ENCODE measurements at regions not wholly inside any gene's neighbourhood (a gene's known extent, or its start where the extent isn't known, plus 50 kb on each side); places are given as distances from the start of the nearest gene placed in this dataset.

DNA sequence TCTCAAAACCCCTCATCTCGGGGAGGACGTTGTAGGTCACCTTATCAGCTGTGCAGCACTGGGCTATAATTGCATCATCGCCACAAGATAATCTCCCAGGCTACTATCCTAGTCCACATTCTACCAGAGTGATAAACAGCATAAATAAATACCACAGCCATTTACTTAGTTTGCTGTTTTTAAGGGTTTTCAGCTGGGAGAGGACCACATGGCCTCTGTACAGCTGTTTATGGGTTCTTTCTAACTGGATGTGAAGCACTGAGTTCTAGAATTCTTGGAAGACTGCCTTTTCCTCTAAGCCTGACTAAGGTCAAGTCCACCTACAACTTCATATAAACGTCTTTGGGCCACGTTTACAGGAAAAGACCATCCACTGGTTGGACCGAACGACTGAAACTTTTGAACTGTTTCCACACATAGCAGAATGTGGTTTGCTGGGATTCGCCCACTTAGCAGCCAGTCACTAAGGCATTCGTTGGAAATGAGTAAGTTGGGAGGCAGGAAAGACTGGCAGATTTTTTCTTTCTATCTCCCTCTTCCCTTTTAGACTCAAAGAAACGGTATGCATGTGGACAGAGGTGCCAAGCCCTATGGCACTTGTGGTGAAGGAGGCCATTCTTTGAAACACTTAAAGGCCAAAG is 752.5 kb upstream of the SGCG start:
- DNase-seq (ENCODE audit: low spot score): no peak

DNA sequence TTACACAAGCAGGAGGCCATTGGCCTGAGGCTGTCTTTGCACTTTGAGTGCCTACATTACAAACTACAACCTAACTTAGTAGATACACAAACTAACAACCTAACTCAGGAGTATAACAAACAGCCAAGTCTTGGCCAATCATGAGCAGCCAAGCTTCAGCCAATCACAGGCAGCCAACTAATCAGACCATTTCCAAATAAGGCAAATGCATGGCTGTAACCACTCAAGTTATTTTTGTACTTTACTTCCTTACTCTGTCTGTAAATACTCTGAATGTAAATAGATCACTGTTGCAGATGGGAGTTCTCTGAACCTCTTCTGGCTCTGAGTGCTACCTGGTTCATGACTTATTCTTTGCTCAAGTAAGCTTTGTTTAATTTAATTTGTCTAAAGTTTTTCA is 748.1 kb upstream of the SGCG start:
- no peak for DNase-seq (ENCODE audit: low spot score)

DNA sequence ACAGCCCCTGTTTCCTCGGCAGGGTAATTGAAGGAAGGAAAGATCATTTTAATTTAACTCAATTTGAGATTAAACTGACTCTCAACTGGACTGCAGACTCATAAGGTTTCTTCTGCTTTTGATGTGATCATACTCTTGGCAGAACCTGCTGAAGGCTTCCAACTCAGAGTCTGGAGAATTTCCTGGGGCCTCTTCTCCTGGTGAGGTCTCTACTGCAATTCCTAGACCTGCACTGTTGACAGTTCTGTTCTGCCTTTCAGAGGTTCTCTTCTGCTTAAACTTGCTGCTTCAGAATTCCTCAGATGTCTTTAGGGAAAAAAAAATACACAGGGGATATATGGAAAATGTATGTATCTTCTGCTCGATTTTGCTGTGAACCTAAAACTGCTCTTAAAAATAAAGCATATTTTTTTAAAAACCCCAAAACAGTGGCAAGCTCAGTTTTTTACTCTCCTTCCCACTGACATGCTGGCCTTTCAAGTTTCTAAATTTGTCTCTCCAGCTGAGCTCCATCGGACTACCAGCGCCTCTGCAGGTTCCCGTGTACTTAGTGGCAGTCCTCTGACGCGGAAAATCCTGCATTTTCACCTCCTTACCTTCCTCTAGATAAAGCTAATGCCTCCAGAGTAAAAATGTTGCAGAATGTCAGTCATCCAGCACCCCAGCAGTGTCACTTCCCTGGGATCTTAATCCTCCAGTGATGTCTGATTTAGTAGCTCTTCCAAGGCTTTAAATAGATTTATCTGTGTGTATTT is 733.5 kb upstream of the SGCG start:
- no peak for DNase-seq (ENCODE audit: low spot score)

GRCh38 chr13:22449251-22449650 is 731.5 kb upstream of the SGCG start:
- no peak for DNase-seq (ENCODE audit: low spot score)

- no peak for DNase-seq (ENCODE audit: low spot score)
Observed at GRCh38 chr13:22451327-22451741, 729.4 kb upstream of the SGCG start.

DNA sequence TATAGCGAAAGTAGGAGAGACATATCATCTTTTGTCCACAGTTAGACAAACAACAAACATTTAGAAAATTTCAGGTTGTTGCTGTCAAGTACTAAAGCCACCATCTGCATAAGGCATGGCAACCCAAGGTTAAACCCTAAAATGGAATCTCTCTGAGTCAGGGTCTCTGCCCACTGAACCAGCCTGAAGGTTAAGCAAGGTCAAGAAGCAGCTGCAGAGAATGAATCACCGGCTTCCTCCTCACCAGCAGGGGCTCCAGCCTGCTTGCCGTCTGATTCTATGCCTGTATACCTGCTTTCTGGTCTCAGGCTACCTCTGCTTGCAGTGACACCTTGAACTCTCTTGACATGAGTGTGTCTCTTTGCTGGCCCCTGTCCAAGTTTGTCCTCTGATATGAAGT is 726.2 kb upstream of the SGCG start:
- DNase-seq (ENCODE audit: low spot score): no peak

GRCh38 chr13:22455036-22455435 is 725.7 kb upstream of the SGCG start:
- no peak for DNase-seq (ENCODE audit: low spot score)

GRCh38 chr13:22461854-22462490 is 718.8 kb upstream of the SGCG start:
- DNase-seq (ENCODE audit: low spot score): no peak

GRCh38 chr13:22463089-22463488 is 717.7 kb upstream of the SGCG start:
- no peak for DNase-seq (ENCODE audit: low spot score)

DNA sequence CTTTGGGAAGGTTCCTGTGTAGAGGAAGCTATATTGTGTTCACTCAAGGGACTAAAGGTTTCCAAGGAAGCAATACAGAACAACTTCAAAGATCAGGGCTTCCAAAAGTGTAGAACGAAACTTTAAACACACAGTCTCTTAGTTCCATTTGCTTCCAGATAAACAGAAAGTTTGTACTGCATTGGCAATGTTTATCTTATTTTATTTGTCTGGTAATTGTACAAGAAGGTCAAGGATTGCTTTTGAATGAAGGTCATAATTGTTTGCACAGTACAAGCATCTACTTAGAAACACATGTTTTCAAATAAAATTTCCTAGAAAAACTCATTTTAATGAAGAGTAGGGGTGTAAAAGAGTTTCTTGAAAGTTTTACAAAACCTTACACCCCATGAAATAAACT is 712.7 kb upstream of the SGCG start:
- no peak for DNase-seq (ENCODE audit: low spot score)

GRCh38 chr13:22468824-22469223 is 712.0 kb upstream of the SGCG start:
- DNase-seq (ENCODE audit: low spot score): no peak

DNA sequence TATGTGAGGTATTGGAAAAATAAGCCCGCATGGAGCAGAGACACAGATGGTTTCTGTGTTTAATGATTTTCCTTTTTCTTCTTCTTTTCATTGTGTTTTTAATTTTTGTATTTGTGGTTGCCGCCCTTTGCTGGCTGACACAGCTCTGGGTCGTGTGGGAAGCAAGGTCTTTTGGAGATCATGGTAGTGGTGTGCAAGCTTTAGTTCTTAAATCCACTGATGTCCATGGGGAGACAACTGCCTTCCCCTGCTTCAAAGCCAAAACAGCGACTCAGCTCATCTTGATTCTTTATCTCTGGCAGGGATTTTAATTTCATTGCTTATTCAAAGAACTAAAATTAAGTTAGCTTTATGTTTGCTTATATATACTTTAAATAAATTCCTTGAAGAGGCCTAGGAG is 711.3 kb upstream of the SGCG start:
- no peak for DNase-seq (ENCODE audit: low spot score)

GRCh38 chr13:22470075-22470474 is 710.7 kb upstream of the SGCG start:
- no peak for DNase-seq (ENCODE audit: low spot score)

- no peak for DNase-seq (ENCODE audit: low spot score)
Observed at GRCh38 chr13:22482496-22483000, 698.2 kb upstream of the SGCG start.

DNA sequence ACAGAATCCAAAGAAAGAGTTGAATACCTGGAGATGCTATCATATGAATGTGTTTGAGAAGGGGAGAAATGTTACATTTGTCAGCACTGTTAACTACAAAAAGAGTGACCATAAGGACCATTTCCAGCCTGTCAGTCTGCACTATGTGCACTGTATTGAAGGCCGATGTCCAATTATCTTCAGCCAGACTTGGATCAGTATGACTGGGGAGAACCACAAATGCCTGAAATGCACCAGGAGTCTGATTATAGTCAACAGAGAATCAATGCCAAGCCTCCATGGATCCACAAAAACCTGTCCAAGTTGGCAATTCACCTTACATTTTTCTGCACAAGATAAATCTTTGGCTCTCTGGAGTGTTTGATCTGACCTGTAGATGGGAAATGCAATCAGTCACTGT is 697.5 kb upstream of the SGCG start:
- DNase-seq (ENCODE audit: low spot score): no peak

DNA sequence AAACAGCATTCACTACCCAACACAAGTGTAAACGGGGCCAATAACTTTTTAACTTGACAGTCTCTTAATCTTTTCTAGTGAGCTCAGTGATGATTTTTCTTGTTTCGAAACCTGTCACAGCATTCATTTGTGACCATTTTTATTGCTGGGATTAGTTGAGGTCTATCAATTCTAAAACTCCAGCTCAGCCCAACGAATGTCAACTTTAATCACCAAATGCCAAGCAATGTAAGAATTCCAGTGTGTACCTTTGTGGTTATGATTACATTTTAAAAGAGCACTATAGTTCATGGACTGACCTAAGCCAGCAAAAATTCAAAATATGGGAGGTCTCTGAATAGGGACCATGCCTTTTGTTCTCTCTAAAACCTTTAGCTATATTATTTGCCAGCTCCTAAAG is 694.3 kb upstream of the SGCG start:
- DNase-seq (ENCODE audit: low spot score): no peak

GRCh38 chr13:22487932-22488331 is 692.8 kb upstream of the SGCG start:
- DNase-seq (ENCODE audit: low spot score): no peak

- no peak for DNase-seq (ENCODE audit: low spot score)
Observed at GRCh38 chr13:22489771-22490170, 691.0 kb upstream of the SGCG start.

DNA sequence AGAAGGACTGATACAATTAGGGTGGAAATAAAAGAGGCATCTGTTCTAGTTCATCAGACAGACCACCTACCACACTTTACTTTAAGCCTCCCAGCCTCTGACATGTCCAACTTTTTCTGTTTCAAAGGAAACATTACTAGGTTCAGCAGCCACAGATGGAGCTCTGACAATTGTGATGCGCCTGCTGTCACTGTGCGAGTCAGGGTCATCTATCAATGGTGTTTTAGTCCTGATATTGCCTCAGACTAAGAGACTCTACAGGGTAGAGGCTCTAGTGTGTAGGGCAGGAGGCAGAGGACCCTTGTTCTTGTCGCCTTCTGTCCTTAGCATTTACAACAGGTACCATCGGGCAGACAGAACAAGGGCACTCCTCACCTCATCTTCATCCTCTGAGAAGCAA is 685.0 kb upstream of the SGCG start:
- DNase-seq (ENCODE audit: low spot score): no peak

- no peak for DNase-seq (ENCODE audit: low spot score)
Observed at GRCh38 chr13:22496803-22497508, 683.8 kb upstream of the SGCG start.

- DNase-seq (ENCODE audit: low spot score): no peak
Observed at GRCh38 chr13:22497991-22498780, 682.6 kb upstream of the SGCG start.

GRCh38 chr13:22499919-22500318 is 680.9 kb upstream of the SGCG start:
- DNase-seq (ENCODE audit: low spot score): no peak
